Stimulated activated CD4-positive, alpha-beta T cell treated with anti-CD3 and anti-CD28 coated beads, Interleukin-12 subunit alpha, Interleukin-12 subunit beta, amount 100 ng/mL, for 4 hours (primary cell): ENCODE measurements at regions not wholly inside any gene's neighbourhood (a gene's known extent, or its start where the extent isn't known, plus 50 kb on each side); places are given as distances from the start of the nearest gene placed in this dataset.

Experiments
- DNase-seq: peaks from one replicate; pipeline ENCODE4 v3.0.0-alpha.2; 2020

DNA sequence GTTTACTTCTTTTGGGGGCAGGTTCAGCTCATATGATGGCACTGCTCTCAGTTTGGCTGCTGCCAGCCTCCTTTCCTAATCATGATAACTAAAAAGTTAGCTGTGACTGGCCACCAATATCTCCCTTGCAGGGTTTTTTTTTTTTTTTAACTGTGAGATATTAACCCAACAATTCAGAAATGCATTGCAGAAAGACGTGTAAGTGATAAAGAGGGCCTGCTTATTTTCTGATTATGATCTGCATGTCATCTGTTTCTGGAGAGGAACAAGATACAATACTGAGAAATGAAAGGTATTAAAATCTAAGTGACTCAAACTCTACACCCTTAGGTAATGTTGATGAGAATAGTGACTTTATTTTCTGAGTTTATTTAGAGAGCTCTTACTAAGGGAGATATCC is 905.6 kb downstream of the SOCS6 start:
- DNase-seq = no peak

DNA sequence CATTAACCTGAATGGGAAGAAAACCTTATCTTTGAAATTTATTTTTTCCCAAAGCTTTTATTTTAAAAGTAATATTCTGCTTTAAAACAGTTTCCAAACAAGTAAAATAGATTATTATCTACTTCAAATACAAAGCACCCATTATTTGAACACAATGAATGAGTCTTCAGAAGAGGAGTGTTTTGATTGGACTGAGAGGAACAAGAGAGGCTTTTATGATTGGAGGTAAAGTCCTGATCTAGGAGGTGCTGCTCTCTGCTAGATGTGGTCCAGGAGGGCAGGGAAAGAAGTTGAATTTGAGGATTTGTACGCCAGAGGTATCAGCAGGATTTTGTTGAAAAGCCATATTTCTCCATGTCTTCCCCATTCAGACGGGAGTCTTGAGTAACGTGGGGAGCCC is 900.7 kb downstream of the SOCS6 start:
- DNase-seq = no peak

DNA sequence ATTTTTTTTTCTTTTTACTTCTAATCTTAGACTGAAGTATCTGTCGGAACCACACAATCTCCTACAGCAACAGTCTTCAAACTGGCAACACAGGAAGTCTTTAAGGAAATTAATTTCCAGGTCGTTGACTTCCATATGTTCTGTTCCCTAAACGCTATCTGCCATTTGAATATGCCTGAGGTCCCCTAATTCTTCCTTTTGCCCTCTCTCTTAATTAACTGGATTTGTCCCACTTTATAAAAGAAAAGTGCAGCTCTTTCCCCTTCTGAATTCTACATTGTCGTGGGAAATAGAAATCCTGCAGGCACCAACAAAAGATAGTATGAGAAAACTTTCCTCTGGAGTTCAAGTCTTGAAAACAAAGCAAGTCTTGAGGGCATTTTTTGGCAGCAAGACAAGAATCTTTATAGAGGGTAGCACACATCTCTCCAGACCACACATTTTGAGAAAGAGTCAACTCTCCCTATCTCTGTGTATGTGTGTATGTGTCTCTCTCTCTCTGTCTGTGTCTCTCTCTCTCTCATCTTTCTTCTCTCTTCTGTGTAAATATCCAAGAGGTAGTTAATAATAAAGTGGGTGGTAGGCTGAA is 879.8 kb downstream of the SOCS6 start:
- no peak for DNase-seq

DNA sequence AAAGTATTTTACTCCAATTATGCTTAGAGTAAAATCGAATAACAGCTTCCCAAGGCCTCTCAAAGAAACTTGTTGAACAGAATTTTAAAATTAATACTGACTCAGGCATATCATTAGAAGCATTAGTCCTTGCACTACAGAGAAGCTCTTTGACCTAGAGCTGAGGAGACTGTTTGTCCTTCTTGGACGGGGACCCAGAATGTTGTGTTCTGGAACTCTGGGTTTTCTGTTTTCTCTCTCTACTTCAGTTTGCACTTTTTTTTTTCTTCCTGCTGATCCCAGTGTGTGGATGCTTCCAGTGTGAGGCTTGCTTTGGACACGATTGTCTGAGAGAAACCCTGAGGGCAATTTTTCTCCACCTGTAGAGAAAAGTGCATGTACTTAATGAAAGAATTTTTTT is 847.6 kb downstream of the SOCS6 start:
- no peak for DNase-seq

DNA sequence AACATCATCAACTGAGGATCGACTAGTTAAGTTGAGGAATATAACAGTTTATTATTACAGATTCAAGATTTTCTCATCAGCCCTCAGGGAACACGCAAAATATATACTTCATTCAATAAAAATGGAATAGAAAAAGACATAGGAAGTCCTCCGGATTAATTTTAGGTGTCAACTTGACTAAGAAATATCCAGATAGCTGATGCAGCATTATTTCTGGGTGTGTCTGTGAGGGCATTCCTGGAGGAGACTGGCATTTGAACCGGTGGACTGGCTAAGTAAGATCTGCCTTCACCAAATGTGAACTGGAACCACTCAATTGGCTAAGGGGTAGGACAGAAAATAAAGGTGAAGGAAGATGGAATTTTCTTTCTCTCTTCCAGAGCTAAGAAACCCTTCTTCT is 845.3 kb downstream of the SOCS6 start:
- DNase-seq = no peak

DNA sequence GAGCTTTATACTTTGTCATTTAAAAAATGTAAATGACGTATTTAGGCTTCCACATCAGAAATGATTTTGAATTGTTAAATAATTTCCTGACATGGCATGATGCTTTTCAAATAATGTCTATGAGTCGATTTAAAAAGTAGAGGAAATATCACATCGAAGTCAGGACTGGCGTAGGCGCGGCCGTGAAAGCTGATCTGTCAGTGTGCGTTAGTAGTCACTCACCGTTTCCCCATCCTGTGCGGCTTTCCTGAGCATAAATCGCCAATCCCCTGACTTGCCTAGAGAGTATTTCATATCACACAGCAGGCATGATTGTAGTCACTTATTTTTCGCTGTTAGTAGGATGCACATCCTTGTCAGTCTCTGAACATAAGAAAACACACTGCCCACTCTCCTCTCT is 843.1 kb downstream of the SOCS6 start:
- DNase-seq = no peak

DNA sequence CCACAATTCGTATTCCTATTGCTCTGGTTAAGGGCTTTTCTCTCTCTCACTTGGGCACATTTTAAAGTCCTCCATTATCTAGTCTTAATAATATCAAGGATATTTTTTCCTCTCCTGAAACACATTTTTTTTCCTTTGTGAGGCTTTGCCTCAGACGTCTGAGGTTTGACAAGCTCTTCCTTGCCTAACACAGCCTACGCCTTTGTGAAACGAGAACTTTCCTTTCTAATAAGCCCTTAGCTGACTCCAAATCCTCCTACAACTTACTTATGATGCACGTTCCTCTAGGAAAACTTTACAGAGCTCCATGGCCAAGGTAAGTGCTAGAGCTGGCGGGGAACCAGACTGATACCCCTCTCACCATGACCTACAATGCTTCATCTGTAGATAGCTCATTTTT is 841.5 kb downstream of the SOCS6 start:
- DNase-seq = no peak

DNA sequence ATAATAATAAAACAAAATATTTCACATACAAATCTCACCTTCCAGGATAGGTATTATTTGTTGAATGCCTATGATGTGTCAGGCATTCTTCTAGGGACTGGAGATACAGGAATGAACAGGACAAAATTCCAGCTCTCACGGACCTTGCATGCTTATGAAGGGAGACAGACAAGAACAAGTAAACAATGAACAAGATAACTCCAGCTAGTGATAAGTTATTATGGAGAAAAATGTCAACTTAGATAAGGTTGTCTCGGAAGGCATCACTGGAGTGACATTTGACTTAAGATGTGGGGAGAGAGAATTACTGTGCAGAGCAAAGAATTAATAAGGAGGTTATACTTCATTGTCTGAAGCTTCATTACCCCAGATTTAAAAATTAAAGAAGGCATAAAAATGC is 836.7 kb downstream of the SOCS6 start:
- no peak for DNase-seq

DNA sequence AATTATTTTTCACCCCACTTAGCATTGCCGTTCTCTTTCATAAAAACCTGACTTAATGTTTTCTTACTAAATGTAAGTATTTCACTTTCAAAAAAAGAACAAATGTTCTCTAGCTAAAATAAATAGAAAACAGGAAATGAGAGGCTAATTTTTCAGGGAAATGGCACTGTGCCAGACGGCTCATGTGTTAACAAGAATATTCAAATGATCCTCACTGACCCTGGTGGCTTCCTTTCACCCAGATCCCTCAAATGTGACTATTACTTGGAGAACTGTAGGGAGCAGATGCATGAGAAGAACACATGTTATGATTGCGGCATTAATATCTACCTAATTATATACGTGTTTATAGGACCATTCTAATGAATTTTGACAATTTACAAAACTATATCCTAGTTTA is 827.7 kb downstream of the SOCS6 start:
- no peak for DNase-seq

DNA sequence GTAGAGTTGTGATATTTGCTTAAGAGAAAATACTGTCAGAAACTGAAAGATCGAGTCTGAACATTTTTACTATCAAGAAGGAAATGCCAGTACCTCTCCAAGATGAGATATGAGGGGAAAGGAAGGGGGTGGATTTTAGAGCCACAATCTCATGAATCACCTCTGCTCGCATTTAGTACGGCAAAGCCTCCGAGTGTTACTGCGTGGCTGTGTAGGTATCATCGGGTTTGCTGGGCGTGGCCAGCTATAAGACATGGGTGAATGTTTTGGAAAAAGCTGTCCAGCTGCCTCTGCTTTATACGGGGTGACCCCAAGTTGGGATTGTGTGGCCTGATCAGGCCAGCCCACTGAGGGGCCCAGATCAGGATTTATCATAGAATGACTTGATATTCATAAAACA is 826.4 kb downstream of the SOCS6 start:
- no peak for DNase-seq

DNA sequence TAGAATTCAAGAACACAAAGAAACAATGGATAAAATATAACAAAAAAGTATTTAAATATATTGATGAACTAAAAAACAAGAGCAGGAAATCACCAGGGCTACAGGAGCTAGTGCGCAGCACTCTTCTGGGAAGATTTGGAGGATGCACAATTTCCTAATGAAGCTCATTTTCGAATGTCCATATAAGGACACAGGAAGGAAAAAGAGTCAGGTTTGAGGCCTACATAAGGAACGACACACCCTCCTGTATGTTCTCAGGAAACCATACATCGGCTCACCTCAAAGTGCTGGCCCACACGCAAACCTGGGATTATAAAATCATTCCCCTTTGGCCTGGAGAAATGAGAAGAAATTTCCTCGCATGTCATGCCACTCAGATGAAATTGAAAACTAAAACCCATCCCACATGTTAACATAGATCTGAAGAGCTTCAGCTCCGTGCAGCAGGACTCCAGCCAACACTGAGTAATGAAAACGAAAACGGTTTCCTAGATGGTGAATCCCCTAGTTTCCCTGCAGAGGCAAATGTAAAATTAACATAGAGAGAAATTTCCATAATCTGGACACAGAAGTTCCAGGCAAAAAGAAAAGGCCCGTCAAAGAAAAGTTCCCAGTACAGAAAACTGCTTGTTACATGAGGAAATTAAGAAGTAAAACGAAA is 825.8 kb downstream of the SOCS6 start:
- DNase-seq = no peak

DNA sequence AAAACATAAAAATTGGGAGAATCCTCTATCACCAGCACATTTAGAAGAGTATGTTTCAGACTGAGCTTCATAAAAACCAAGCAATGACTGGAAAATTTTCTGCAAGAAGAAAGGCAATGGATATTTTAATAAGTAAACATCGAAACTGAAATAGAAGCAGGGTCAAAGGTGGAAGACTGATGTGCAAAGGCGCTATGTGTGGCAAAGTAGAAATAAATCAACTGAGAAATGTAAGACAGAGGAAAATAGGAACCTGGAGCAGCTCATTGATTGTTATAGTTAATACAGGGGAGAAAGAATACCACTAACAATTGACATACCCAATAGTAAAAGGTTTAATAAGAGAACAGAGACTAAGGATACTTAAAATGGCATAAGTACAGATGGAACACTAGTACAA is 818.4 kb downstream of the SOCS6 start:
- DNase-seq = no peak

DNA sequence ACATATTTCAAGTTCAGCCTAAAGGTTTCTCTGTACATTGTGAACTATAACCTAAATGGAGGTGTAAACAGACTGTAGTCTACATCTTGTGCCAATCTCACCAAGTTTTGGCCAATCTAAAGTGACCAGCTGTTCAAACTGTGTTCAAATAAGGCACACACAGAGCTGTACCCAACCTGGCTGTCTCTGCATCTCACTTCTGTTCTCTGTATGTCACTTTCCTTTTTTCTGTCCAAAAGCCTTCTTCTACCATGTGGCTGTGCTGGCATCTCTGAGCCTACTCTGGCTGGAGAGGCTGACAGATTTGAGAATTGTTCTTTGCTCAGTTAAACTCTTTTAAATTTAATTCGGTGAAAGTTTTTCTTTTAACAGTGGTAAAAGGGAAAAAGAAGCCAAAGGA is 817.9 kb downstream of the SOCS6 start:
- DNase-seq = no peak

DNA sequence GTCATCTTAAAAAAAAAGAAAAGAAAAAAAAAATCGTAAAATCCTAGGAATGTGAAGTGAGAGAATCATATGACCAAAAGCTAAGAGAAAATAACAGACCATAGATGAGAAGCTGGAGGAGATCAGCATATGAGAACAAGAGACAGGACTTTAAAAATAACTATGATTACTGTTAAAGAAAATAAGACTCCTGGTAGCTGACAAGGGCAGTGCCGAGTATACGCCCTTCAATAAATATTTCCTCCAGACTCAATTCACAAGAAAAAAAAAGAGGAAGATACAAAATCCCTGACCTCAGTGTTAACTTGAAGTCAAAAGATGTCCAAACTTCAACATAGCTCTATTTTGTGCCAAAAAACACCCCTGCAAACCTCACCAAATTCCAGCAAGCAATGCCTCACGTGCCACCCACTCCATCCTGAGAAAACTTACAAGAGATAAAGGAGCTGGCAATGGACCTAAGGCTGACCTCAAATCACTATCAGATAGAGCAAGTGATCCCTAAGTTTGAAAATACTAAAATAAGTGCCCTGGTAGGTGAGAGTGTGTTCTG is 817.2 kb downstream of the SOCS6 start:
- no peak for DNase-seq

DNA sequence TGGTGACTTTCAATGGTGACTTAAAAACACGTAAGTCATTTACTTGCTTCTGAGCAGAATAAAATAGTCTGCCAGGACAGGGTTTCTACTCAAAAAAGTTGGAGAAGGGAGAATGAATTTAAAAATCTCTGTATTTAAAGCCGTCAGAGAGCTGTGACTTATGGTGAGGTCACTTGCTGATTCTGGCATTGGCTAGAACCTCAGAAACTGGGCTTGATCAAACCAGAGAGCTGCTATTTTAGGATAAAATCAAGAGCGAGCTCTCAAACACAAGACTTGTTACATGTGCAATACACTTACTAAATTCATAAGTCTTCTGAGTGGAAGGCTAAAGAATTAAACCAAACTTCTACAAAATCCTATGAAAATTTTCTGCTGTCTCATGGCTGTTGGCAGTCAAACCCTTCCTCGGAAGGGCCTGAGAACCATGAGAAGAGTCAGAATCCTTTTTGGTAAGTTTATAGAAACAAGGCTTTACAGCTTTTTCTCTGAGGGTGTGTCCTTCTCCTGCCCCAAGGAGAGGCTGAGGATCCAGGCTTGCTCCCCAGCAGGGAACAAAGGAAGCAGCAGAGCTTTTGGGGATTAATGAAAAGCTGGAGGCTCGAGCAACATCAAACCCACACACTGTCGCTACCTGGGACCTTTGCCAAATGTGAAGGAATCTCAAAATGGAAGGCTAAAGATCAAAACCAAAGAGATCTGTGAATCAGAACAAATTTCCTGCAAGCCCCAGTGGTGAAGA is 816.4 kb downstream of the SOCS6 start:
- DNase-seq = no peak

DNA sequence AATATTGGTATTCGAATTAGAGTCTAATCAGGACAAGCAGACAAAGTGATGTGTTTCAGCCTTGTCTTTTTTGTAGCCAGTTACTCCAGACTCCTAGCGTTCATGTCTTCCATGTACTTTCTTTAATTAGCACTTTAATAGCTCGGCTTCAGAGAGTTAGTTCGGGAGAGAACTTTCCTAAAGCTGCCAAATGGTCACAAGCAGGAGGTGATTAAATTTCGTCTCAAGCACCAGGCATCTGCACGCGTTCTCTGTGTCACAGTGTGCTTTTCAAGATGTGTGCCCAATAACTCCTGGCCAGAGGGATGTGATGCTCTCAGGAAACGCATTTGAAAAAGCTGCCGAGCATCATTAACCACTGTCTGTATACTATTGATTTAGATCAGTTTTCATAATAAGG is 790.8 kb downstream of the SOCS6 start:
- no peak for DNase-seq

DNA sequence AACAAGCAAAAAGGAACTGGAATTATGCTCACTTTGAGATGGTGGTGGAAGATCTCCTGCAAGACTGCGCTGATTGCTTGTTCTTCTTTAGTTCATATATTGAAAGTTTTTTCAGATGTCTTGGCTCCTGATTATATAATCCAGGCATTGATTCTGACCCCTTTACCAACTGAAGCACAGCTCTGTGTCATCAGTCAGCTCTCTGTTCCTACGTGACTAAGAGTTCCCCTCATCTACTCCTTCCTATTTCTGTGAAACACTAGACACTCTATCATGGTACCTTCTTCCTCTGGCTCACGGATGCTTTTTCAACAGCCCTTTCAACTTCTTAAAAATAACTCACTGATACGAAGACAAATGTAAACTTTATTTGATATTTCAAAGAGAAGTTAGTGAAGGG is 788.6 kb downstream of the SOCS6 start:
- DNase-seq = no peak

DNA sequence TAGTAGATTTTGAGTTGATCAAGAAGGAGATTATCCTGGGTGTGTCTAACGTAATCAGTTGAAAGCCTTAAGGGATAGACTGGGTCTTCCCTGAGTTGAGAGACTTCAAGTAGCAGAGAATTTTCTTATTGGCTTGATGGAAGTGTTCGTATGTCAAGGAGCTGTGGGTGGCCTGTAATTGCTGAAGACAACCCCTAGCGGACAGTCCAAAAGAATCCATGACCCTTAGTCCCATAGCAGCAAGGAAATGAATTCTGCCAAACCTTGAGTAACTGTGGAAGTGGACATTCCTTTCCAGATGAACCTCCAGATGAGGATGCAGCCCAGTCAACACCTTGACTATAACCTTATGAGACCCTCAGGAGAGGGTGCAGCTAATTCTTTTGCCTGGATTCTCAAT is 786.3 kb downstream of the SOCS6 start:
- DNase-seq = no peak

DNA sequence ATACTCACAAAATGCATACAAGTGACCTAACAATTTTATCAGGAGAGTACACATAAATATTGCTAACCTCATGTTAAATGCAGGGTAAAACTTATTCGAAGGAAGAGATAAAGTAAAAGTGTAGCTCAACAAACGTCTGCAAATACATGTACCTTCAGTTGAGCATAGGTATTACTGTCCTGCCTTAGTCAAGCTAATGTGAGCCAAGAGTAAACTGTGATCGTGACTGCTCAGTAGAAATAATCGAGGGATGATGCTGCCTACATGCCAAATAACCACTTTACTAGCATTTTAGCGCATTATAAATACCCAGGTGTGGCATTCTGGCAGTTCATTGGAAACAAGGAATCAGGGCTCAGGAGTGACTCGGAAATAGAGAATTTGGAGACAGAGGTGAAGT is 779.5 kb downstream of the SOCS6 start:
- no peak for DNase-seq

DNA sequence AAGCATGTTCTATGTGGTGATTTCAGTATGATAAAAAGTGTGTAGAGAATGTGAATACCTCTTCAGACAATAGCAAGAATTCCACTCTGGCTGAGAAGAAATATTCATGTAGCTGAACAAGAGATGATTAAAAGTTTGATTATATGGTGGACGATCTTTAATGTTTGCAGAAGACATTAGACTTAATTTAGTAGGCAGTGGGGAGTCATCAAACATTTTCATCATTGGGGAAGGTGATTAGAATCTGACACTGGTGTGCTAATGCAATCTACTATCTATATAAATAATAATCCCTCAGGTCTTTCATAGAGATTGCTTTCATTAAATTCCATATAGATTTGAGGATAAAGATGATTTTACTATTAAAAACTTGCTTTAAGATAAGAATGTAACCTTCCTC is 761.0 kb downstream of the SOCS6 start:
- no peak for DNase-seq

DNA sequence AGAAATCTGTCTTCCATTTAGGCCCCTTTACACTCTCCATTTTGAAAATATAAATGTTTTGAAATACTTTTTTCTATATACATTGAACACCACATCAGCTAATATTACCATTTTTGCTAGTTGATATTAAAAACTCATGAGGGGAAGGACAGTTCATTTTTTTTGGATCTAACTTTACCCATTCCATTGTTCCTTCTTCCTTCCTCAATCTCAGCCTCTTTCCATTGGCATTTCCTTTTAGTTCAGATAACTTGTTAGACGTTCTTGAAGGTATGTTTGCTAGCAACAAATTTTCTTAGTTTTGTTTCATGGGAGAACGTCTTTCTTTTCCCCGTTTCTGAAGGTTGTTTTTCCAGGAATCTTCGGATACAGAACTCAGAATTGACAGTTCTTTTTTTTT is 759.0 kb downstream of the SOCS6 start:
- no peak for DNase-seq

DNA sequence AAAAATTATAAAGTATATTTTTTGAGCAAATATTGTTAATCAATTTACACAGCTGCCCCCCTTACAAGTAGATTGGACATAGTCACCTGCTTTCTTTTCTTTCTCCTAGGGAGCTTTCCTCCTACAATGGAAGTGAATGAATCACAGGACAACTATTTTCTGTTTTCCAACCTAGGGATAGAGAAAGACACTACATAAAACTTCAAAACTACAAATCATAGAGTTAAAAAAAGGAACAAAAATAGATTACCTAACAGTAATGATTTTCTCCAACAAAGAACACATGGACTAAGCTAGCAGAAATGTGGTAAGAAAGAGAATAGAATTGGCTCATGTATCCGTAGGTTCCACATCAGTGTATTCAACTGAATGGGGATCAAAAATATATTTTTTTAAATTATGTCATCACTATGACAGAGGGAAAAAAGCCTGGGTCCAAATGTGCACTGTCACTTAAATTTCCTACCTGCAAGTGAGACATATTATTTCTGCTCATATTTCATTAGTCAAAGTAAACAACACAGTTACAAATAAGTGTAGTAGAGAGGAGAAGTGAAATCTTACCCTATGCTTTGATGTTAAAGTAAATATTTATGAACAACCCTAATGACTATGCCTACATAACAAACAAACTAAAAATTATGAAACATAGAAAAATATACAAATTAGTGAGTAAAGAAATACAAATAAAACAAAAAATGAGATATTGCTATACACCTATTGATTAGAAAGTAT is 756.7 kb downstream of the SOCS6 start:
- no peak for DNase-seq

DNA sequence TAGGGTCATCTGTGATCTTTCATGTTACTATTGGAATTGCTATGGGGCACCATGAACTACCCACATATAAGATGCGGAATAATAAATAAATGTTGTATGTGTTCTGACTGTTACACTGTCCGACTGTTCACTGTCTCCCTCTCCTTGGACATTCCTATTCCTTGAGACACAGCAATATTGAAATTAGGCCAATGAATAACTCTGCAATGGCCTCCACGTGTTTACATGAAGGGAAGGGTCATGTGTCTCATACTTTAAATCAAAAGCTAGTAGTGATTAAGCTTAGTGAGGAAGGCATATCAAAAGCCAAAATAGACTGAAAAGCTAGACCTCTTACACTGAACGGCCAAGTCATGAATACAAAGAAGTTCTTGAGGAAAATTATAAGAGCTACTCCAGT is 751.3 kb downstream of the SOCS6 start:
- no peak for DNase-seq

DNA sequence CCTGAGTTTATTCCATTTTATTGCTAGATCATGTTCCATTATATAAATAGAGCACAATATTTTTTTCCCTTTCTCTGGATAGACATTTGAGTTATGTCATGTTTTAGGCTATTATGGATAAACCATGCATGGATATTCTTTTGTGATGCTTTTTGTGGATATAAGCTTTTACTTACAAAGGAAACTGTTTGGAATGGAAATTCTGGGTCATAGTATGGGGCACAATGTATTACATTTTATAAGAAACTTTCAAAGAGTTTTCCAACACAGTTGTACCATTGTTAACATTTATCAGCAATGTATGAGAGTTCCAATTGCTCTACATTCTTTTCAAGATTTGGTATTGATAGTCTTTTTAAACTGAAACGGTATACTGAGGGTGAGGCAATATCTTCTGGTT is 749.4 kb downstream of the SOCS6 start:
- no peak for DNase-seq
